OCI-LY3 (cell line): ENCODE measurements at regions not wholly inside any gene's neighbourhood (a gene's known extent, or its start where the extent isn't known, plus 50 kb on each side); places are given as distances from the start of the nearest gene placed in this dataset.

Source experiments
- H2AFZ ChIP-seq: fragments of 200-600, 300-600 bp; shearing (Covaris generic); 2 replicates; pipeline ENCODE4 v1.6.0; 2014; ENCODE audit warnings: antibody characterized with exemption, low read depth, low read length
- H3K27ac ChIP-seq: fragments of 200-600, 300-600 bp; sonication (generic); 2 replicates; pipeline ENCODE4 v1.5.1; 2014; ENCODE audit warnings: mild to moderate bottlenecking, low read length, moderate library complexity, mixed read lengths
- H3K27me3 ChIP-seq: fragments of 200-600, 300-600 bp; sonication (generic); 2 replicates; pipeline ENCODE4 v1.6.1; 2014; ENCODE audit warnings: low read depth, low read length, mixed read lengths
- H3K36me3 ChIP-seq: fragments of 200-600, 300-600 bp; sonication (generic); replicated peaks from 2 replicates; pipeline ENCODE3; 2014; ENCODE audit warnings: low read depth, low read length, mixed read lengths
- H3K4me1 ChIP-seq: fragments of 300-600, 200-600 bp; sonication (generic); 2 replicates; pipeline ENCODE4 v1.6.1; 2014; ENCODE audit warnings: low read length, mixed read lengths
- H3K4me2 ChIP-seq: fragments of 200-600, 300-600 bp; sonication (generic); 2 replicates; pipeline ENCODE4 v1.6.1; 2014; ENCODE audit warnings: low read length, mixed read lengths
- H3K4me3 ChIP-seq: fragments of 300-600, 200-600 bp; sonication (generic); 2 replicates; pipeline ENCODE4 v1.5.1; 2014; ENCODE audit warnings: antibody characterized with exemption, mild to moderate bottlenecking, low read length, moderate library complexity
- H3K79me2 ChIP-seq: fragments of 300-600, 200-600 bp; shearing (Covaris generic); 2 replicates; pipeline ENCODE4 v1.6.1; 2014; ENCODE audit warnings: mild to moderate bottlenecking, low read length, mixed read lengths
- H3K9ac ChIP-seq: fragments of 300-600, 200-600 bp; shearing (Covaris generic); 2 replicates; pipeline ENCODE4 v1.6.0; 2014; ENCODE audit warnings: mild to moderate bottlenecking, low read length, moderate library complexity
- H3K9me3 ChIP-seq: fragments of 200-600, 300-600 bp; shearing (Covaris generic); 2 replicates; pipeline ENCODE4 v1.6.1; 2014; ENCODE audit warnings: low read length, mixed read lengths; ENCODE audit not compliant: insufficient read depth
- H4K20me1 ChIP-seq: fragments of 200-600, 300-600 bp; sonication (generic); 2 replicates; pipeline ENCODE4 v1.6.1; 2016; ENCODE audit warnings: low read length, mixed read lengths; ENCODE audit not compliant: insufficient read depth
- EZH2phosphoT487 ChIP-seq: fragments of 200-600 bp; shearing (Covaris generic); IDR thresholded peaks from 2 replicates; pipeline ENCODE4 v1.6.1; 2018; ENCODE audit warnings: antibody characterized with exemption, mixed run types, low read depth
- TF ChIP-seq, protein P1 (sequence below): fragments of 200-600, 300-600 bp; sonication (generic); IDR thresholded peaks from 2 replicates; pipeline ENCODE4 v1.5.1; 2014; ENCODE audit warnings: antibody characterized with exemption, low read length, low read depth

- Histone ChIP-seq H3K36me3 (no peaks in the 10 kb centered on the region), H3K27me3 (no peaks in the 10 kb centered on the region), H3K27ac (no peak overlapping the region), H3K4me3 (no peak overlapping the region), H3K9ac (no peak overlapping the region), H3K79me2 (no peaks in the 10 kb centered on the region), H3K4me1 (no peaks in the 10 kb centered on the region), H3K4me2 (no peak overlapping the region), H3K9me3 (no peaks in the 10 kb centered on the region), H2AFZ (no peak overlapping the region), H4K20me1 (no peaks in the 10 kb centered on the region)
- TF ChIP-seq, protein P1, sequence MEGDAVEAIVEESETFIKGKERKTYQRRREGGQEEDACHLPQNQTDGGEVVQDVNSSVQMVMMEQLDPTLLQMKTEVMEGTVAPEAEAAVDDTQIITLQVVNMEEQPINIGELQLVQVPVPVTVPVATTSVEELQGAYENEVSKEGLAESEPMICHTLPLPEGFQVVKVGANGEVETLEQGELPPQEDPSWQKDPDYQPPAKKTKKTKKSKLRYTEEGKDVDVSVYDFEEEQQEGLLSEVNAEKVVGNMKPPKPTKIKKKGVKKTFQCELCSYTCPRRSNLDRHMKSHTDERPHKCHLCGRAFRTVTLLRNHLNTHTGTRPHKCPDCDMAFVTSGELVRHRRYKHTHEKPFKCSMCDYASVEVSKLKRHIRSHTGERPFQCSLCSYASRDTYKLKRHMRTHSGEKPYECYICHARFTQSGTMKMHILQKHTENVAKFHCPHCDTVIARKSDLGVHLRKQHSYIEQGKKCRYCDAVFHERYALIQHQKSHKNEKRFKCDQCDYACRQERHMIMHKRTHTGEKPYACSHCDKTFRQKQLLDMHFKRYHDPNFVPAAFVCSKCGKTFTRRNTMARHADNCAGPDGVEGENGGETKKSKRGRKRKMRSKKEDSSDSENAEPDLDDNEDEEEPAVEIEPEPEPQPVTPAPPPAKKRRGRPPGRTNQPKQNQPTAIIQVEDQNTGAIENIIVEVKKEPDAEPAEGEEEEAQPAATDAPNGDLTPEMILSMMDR, result no peak
- no peak for TF ChIP-seq EZH2phosphoT487
These were observed 804.2 kb upstream of the NECTIN3 start for GRCh38 chr3:110267304-110267845.

DNA sequence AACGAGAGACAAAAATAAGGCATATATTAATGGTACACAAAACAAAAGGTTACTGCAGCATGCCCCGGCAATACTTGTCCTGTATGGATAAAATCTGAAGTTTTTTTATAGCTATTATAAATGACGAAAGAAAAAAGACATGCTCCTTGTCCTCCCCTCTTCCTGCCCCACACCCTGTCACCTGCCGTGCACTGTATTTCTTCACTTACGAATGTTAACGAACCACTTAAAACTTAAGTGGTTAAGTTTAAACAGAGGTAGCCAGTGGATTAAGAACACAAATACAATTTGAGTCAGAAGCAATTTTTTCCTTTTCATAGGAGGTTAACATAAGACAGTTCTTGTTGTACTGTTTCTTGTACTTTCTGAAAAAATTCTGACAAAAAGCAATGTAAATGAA, 799.1 kb upstream of the NECTIN3 start:
- no peaks in the 10 kb centered on the region for H3K79me2 ChIP-seq
- H3K27me3 ChIP-seq, result no peaks in the 10 kb centered on the region
- H3K9me3 ChIP-seq, result no peaks in the 10 kb centered on the region
- no peak overlapping the region for H3K9ac ChIP-seq
- H3K36me3 ChIP-seq, result no peaks in the 10 kb centered on the region
- H3K27ac ChIP-seq, result no peak overlapping the region
- no peaks in the 10 kb centered on the region for H3K4me1 ChIP-seq
- no peak overlapping the region for H3K4me3 ChIP-seq
- H2AFZ ChIP-seq, result no peak overlapping the region
- H3K4me2 ChIP-seq, result no peak overlapping the region
- no peaks in the 10 kb centered on the region for H4K20me1 ChIP-seq
- TF ChIP-seq, protein P1, result no peak
- no peak for TF ChIP-seq EZH2phosphoT487

- no peak overlapping the region for H2AFZ ChIP-seq
- H3K27me3 ChIP-seq, result no peaks in the 10 kb centered on the region
- no peaks in the 10 kb centered on the region for H4K20me1 ChIP-seq
- no peak overlapping the region for H3K4me3 ChIP-seq
- no peak overlapping the region for H3K4me2 ChIP-seq
- no peak for TF ChIP-seq EZH2phosphoT487
- TF ChIP-seq, protein P1, result no peak
- no peak overlapping the region for H3K9ac ChIP-seq
- no peaks in the 10 kb centered on the region for H3K36me3 ChIP-seq
- no peaks in the 10 kb centered on the region for H3K4me1 ChIP-seq
- no peaks in the 10 kb centered on the region for H3K9me3 ChIP-seq
- no peaks in the 10 kb centered on the region for H3K79me2 ChIP-seq
- H3K27ac ChIP-seq, result no peak overlapping the region
These were observed 779.6 kb upstream of the NECTIN3 start for GRCh38 chr3:110291886-110292501.

GRCh38 chr3:110293660-110294059, 778.0 kb upstream of the NECTIN3 start:
- TF ChIP-seq, protein P1, result no peak
- no peak for TF ChIP-seq EZH2phosphoT487
- Histone ChIP-seq H4K20me1 (no peaks in the 10 kb centered on the region), H3K79me2 (no peaks in the 10 kb centered on the region), H3K9ac (no peak overlapping the region), H3K36me3 (no peaks in the 10 kb centered on the region), H3K27ac (no peak overlapping the region), H3K27me3 (no peaks in the 10 kb centered on the region), H3K9me3 (no peaks in the 10 kb centered on the region), H3K4me1 (no peaks in the 10 kb centered on the region), H3K4me2 (no peak overlapping the region), H3K4me3 (no peak overlapping the region), H2AFZ (no peak overlapping the region)
